Body of pancreas (tissue), 4 donors: ENCODE measurements at regions not wholly inside any gene's neighbourhood (a gene's known extent, or its start where the extent isn't known, plus 50 kb on each side); places are given as distances from the start of the nearest gene placed in this dataset.

Source experiments
- POLR2A ChIP-seq, 3 donors: fragments of 450-650 bp; IDR thresholded peaks; one replicate each; pipeline ENCODE4 v1.6.1; 2016; ENCODE audit warnings: antibody characterized with exemption in 3 of 3, mild to moderate bottlenecking in 2 of 3
- TF ChIP-seq, protein P1 (sequence below), 7 experiments: fragments of 450-650 bp in 4 of 7; fragments of 200-600 bp in 3 of 7; sonication (generic) in 3 of 7; IDR thresholded peaks; one replicate each; pipeline ENCODE4 v1.5.1; 2016 to 2019; ENCODE audit warnings: antibody characterized with exemption in 7 of 7

DNA sequence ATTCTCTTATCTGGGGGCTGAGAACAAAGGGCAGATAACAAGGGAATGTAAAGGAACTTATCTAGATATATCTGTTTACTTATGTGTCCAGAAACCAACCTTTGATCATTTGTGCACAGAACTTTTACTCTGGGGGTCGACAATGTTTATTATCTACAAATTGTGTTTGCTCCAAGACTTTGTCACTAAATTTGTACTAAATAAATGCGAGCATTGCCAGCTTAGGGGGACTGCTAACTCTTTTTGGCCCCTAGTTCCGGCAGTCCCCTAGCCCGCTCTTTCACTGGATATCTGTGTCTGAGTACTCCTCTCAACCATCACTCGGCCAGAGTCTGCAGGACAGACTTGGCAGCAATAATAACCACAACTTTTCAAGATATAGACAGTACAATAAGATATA is 88.2 kb downstream of the FSCB start:
- TF ChIP-seq, protein P1, sequence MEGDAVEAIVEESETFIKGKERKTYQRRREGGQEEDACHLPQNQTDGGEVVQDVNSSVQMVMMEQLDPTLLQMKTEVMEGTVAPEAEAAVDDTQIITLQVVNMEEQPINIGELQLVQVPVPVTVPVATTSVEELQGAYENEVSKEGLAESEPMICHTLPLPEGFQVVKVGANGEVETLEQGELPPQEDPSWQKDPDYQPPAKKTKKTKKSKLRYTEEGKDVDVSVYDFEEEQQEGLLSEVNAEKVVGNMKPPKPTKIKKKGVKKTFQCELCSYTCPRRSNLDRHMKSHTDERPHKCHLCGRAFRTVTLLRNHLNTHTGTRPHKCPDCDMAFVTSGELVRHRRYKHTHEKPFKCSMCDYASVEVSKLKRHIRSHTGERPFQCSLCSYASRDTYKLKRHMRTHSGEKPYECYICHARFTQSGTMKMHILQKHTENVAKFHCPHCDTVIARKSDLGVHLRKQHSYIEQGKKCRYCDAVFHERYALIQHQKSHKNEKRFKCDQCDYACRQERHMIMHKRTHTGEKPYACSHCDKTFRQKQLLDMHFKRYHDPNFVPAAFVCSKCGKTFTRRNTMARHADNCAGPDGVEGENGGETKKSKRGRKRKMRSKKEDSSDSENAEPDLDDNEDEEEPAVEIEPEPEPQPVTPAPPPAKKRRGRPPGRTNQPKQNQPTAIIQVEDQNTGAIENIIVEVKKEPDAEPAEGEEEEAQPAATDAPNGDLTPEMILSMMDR (IDR thresholded peaks at IDR 0.05), result no peak
- no peak for TF ChIP-seq POLR2A (IDR thresholded peaks at IDR 0.05)
